GM12878 (cell line): ENCODE measurements at regions not wholly inside any gene's neighbourhood (a gene's known extent, or its start where the extent isn't known, plus 50 kb on each side); places are given as distances from the start of the nearest gene placed in this dataset.

ENCODE experiments used
- CBFB ChIP-seq: IDR thresholded peaks from 2 replicates; pipeline ENCODE4 v1.6.1; 2016; ENCODE audit warnings: antibody characterized with exemption, low read depth
- FOXM1 ChIP-seq: IDR thresholded peaks from 2 replicates; pipeline ENCODE4 v1.6.1; 2012; ENCODE audit warnings: low read depth, mild to moderate bottlenecking, inconsistent platforms, low read length, moderate library complexity
- MYB ChIP-seq: fragments of 150-350 bp; IDR thresholded peaks from 2 replicates; pipeline ENCODE4 v1.6.1; 2014; ENCODE audit warnings: mild to moderate bottlenecking, low read depth, low read length, borderline replicate concordance
- POLR2AphosphoS5 ChIP-seq: IDR thresholded peaks from 2 replicates; pipeline ENCODE4 v1.6.1; 2011; ENCODE audit warnings: mild to moderate bottlenecking, low read length, inconsistent platforms
- SIN3A ChIP-seq: IDR thresholded peaks from 2 replicates; pipeline ENCODE4 v1.6.1; 2012; ENCODE audit warnings: low read depth, low read length, improper control_type of control experiment
- TF ChIP-seq, protein P1 (sequence below): fragments of 450-650 bp; IDR thresholded peaks from 2 replicates; pipeline ENCODE4 v1.6.1; 2014; ENCODE audit warnings: mild to moderate bottlenecking

DNA sequence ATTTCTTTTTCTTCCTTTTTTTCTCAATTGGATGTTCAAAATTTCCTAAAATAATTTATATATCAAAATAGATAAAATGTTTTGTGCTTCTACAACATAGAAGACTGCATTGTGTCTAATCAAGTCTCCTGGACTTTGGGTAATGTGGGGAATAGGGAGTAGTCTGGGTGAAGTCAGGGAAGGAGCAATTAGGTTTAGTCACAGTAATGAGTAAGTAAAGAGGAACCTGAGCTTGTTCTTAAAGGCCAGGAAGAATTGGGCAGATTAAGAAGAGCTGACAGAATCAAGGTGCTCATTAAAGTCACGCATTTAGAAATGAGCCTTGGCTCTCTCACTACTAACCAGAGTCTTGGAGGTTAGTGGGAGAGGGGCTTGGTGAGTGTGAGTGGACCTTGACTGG is 233.3 kb upstream of the SSTR1 start:
- TF ChIP-seq CBFB, result no peak
- TF ChIP-seq SIN3A, result no peak
- no peak for TF ChIP-seq POLR2AphosphoS5
- TF ChIP-seq MYB, result no peak
- no peak for TF ChIP-seq FOXM1
- TF ChIP-seq, protein P1, sequence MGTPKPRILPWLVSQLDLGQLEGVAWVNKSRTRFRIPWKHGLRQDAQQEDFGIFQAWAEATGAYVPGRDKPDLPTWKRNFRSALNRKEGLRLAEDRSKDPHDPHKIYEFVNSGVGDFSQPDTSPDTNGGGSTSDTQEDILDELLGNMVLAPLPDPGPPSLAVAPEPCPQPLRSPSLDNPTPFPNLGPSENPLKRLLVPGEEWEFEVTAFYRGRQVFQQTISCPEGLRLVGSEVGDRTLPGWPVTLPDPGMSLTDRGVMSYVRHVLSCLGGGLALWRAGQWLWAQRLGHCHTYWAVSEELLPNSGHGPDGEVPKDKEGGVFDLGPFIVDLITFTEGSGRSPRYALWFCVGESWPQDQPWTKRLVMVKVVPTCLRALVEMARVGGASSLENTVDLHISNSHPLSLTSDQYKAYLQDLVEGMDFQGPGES, result no peak
